ENCODE measurements at regions not wholly inside any gene's neighbourhood (a gene's known extent, or its start where the extent isn't known, plus 50 kb on each side); places are given as distances from the start of the nearest gene placed in this dataset.

DNA sequence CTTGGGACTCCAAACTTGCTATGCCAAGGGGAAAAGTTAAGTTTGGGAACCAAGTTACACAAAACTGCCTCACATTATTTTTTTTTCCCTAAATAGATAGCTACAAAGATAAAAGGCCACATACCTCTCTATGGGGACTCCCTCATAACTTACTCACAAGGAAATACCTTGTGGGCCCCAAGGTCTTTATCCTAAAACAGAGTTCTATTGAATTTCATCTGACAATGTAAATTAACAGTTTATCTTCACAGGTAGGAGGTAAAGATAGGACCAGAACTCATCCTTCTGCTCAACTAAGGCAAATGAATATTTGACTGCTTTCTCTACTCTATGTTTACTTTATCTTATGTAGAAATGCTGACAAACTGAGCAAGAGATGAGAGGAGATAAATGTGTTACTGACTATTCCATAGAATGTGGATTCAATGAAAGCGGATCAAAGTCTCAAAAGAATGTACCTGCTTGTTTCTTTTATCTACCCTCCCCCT is 1278.0 kb downstream of the OTOL1 start:
- no peak for DNase-seq
- H3K4me3 ChIP-seq, result no peak overlapping the region
- H3K4me1 ChIP-seq, result no peaks in the 10 kb centered on the region
- H3K27ac ChIP-seq, result no peak overlapping the region
- H3K36me3 ChIP-seq, result no peaks in the 10 kb centered on the region
- 33 to 75% (median 48%) methylated on average over 1 of the region's 1 CpG for WGBS, 5 donors
- intact Hi-C loops (cut with DNase I; ENCODE audit: low total_unique reads), result no loop called here
- TF ChIP-seq, protein P1, sequence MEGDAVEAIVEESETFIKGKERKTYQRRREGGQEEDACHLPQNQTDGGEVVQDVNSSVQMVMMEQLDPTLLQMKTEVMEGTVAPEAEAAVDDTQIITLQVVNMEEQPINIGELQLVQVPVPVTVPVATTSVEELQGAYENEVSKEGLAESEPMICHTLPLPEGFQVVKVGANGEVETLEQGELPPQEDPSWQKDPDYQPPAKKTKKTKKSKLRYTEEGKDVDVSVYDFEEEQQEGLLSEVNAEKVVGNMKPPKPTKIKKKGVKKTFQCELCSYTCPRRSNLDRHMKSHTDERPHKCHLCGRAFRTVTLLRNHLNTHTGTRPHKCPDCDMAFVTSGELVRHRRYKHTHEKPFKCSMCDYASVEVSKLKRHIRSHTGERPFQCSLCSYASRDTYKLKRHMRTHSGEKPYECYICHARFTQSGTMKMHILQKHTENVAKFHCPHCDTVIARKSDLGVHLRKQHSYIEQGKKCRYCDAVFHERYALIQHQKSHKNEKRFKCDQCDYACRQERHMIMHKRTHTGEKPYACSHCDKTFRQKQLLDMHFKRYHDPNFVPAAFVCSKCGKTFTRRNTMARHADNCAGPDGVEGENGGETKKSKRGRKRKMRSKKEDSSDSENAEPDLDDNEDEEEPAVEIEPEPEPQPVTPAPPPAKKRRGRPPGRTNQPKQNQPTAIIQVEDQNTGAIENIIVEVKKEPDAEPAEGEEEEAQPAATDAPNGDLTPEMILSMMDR (IDR thresholded peaks at IDR 0.05), result no peak
- TF ChIP-seq POLR2AphosphoS5 (IDR thresholded peaks at IDR 0.05), result no peak
- TF ChIP-seq EP300 (IDR thresholded peaks at IDR 0.05), result no peak
- no peak for TF ChIP-seq POLR2A (IDR thresholded peaks at IDR 0.05)
- H3K9me3 ChIP-seq, result no peaks in the 10 kb centered on the region
- no peaks in the 10 kb centered on the region for H3K27me3 ChIP-seq

DNA sequence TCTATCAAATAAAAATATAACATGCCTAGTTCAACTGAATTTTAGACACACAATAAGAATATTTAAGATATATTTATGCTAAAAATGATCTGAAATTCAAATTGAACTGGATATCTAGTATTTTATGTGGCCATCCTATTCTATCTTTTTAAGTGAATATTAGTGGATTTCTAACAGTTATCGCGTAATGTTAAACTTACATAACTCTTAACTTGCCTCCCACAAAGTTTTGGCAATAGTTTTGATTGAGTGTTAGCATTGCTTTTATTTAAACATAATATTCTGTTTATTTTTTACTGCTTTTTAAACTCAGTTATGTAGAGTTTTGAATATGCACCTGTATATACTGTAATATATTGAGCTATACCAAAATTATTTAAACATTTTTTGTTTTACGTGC is 1279.5 kb downstream of the OTOL1 start:
- Histone ChIP-seq H3K27me3 (no peaks in the 10 kb centered on the region), H3K27ac (no peak overlapping the region), H3K4me1 (no peaks in the 10 kb centered on the region), H3K9me3 (no peaks in the 10 kb centered on the region), H3K36me3 (no peaks in the 10 kb centered on the region), H3K4me3 (no peak overlapping the region)
- TF ChIP-seq POLR2AphosphoS5 (IDR thresholded peaks at IDR 0.05) (no peak), EP300 (IDR thresholded peaks at IDR 0.05) (no peak), POLR2A (IDR thresholded peaks at IDR 0.05) (no peak)
- TF ChIP-seq, protein P1 (IDR thresholded peaks at IDR 0.05), result no peak
- 31 to 96% (median 57%) methylated on average over 3 of the region's 3 CpGs for WGBS, 5 donors
- intact Hi-C loops (cut with DNase I; ENCODE audit: low total_unique reads), result no loop called here
- no peak for DNase-seq

DNA sequence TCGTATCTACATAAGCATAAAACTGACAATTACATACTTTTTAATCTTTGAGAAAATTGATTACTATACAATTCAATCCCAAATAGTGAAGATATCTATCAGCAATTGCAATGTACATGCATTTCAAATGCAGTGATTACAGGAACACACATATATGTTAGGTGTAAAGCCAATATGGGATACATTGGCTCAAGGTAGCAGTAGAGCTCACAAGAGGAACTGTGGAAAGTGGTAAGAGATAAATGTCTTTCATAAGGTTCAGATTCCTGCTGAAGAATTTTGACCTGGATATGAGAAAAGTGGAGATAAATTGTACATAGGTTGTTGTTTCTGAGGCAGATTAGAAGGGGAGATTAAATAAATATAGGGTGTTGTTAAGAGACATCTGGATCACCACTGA is 1280.5 kb downstream of the OTOL1 start:
- 79 to 96% (median 93%) methylated on average over 1 of the region's 1 CpG for WGBS, 5 donors
- DNase-seq, result peak in 1 of 2 donors; percentile 7
- no peak overlapping the region for H3K27ac ChIP-seq

DNA sequence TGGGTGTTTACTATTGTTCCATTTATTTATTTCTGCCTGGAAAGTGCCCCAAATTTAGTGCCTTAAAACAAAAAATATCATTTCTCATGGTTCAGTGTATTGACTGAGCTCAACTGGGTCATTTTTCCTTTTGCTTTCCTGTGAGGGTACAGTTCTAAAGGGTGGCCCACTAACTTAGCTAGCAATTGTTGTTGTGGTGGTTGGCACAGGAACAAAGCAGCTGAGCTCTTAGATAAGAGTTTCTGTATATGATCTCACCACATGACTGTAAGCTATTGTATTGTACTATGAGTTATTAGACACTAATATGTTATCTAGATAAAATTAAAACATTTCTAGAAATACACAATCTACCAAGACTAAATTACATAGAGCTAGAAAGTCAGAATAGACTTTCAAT is 1283.7 kb downstream of the OTOL1 start:
- Histone ChIP-seq H3K27ac (no peak overlapping the region), H3K4me3 (no peak overlapping the region), H3K4me1 (no peaks in the 10 kb centered on the region), H3K27me3 (no peaks in the 10 kb centered on the region), H3K9me3 (no peaks in the 10 kb centered on the region), H3K36me3 (no peaks in the 10 kb centered on the region)
- peak in 1 of 2 donors; percentile 20 for DNase-seq
- TF ChIP-seq POLR2A (IDR thresholded peaks at IDR 0.05), result no peak
- TF ChIP-seq POLR2AphosphoS5 (IDR thresholded peaks at IDR 0.05), result no peak
- TF ChIP-seq, protein P1 (IDR thresholded peaks at IDR 0.05), result no peak
- TF ChIP-seq EP300 (IDR thresholded peaks at IDR 0.05), result no peak
- intact Hi-C loops (cut with DNase I; ENCODE audit: low total_unique reads), result no loop called here

More for the DNA sequence above, 1280.5 kb downstream of the OTOL1 start:
- TF ChIP-seq, protein P1 (IDR thresholded peaks at IDR 0.05), result no peak
- no peak for TF ChIP-seq EP300 (IDR thresholded peaks at IDR 0.05)
- no peak for TF ChIP-seq POLR2A (IDR thresholded peaks at IDR 0.05)
- TF ChIP-seq POLR2AphosphoS5 (IDR thresholded peaks at IDR 0.05), result no peak
- no peak overlapping the region for H3K4me3 ChIP-seq
- no peaks in the 10 kb centered on the region for H3K36me3 ChIP-seq
- intact Hi-C loops (cut with DNase I; ENCODE audit: low total_unique reads), result no loop called here
- H3K27me3 ChIP-seq, result no peaks in the 10 kb centered on the region
- no peaks in the 10 kb centered on the region for H3K4me1 ChIP-seq
- no peaks in the 10 kb centered on the region for H3K9me3 ChIP-seq
